LHCN-M2 (cell line): ENCODE measurements at regions not wholly inside any gene's neighbourhood (a gene's known extent, or its start where the extent isn't known, plus 50 kb on each side); places are given as distances from the start of the nearest gene placed in this dataset.
"Not testable (repeated sequence)": the region's sequence is repeated elsewhere in the genome, so short reads cannot be mapped to it uniquely, and the experiment has no call there.

ENCODE experiments used
- DNase-seq: peaks from one replicate; pipeline ENCODE4 v3.0.0-alpha.2; 2012; ENCODE audit warnings: low read depth

DNA sequence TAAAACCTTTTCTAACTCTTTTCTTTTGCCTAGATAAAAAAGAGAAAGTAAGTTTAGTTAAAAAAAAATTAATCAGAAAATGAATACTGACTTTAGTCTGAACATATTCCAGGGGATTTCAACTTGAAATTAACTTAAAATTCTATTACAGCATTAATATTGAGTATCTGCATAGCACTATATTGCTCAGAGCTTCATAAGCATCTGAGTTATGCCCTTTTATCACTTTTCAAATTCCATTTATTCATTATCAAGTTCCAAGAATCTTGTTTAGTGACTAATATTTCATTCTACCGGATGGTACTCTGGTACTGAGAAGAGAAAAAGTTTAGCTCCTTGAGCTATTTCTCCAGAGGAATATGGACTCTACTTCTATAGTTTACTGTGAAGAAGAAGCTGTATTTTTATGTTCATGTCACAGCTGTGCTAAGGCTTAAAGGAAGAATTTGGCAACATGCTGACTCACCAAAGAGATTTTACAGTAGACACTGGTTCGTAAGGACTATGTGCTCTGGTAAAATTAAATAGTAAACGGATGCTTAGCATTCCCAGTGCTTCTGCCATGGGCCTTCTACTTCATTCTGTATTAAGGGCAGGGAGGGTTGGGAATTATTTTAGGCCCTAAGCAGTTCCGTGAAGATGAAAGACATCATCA is 285.2 kb upstream of the SEMA6A start:
- DNase-seq = no peak

DNA sequence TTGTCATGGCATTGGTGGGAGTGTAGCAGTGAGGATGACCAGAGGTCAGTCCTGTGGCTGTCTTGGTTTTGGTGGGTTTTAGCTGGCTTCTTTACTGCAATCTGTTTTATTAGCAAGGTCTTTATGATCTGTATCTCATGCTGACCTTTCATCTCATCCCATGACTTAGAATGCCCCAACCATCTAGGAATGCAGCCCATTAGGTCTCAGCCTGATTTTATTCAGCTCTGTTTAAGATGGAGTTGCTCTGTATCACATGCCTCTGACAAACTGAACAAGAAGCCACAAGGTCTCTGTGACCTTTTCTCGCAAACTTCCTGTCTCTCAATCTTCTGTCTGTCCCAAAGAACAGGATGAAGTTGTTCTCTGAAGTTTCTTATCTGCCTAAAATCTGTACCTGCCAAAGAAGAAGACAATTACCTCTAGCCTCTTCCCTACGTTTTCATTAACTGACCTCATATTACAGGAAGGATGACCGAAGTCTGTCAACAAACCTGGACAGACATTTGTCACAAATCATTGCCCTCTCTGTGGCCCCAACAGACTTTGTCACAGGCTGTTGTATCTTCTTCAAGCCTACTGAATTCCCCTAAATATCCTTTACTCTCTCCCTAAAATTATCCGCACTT is 284.2 kb upstream of the SEMA6A start:
- DNase-seq = no peak

DNA sequence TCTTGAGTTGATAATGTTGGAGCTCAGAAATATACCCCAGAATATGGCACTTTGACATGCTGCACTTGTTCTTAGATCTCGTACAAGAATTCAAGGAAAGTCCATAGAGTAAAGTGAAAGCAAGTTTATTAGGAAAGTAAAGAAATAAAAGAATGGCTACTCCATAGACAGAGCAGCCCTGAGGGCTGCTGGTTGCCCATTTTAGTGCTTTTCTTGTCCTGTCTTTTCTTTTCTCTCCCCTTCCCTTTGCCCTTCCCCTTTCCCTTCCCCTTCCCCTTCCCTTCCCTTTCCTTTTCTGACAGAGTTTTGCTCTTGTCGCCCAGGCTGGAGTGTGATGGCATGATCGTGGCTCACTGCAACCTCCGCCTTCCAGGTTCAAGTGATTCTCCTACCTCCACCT is 283.4 kb upstream of the SEMA6A start:
- not testable (repeated sequence) for DNase-seq

DNA sequence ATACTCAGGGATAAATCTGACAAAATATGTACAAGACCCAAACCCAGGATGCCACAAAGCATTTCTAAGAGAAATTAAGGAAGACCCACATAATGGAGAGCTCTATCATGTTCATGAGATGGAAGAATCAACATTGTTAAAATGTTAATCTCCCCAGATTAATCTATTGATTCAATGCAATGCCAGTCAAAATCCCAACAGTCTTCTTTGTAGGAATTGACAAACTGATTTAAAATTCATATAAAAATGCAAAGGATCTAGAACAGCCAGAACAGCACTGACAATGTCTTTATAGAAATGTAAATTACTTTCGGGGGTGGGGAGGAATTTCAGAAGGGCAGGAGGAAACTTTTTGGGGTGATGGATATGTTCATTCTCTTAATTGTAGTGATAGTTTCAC is 281.6 kb upstream of the SEMA6A start:
- no peak for DNase-seq

DNA sequence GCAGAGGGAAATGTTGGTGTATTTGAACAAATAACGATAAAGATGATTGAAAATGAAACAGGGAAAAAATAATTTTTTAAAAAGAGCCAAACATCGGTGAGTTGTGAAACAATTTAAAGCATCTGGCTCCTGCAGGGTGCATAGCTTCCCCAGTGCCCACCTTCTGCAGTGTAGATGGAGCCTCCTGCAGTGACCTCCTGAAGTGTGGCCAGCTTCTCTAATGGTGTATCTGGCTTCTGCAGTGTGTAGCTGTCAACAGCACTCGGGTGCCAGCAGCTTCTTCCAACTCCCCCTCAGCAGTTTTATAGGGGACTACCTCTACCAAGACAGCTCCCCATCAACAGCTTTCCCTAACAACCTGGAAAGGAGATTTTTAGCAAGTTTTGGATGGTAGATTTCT is 279.4 kb upstream of the SEMA6A start:
- DNase-seq = no peak

DNA sequence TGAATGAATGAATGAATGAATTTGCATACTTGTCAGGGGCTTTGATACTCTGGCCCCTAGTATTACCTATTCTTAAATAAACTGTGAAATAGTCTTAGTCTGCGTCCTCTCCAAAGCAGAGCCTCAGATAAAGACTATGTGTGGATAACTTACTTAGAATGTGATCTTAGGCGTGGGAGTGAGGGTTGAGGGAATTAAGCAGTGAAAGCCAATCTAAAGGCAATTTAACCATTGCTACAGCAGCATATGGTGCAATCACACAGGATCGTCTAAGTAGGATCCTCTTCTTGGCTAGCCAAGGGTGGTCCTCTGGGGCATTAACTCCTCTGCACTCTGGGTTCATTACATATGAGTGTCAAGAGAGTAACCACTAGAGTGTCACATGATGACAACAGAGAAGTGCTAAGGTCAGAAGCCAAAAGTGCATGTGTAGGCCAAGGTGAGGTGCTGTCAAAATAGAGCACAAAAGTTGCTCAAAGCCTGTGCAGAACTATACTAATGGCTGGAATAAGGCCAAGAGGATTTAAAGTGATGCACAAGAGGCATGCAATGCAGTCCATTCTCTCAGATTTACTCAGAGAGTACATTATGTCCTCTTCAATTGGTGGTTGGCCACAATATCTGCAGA is 274.4 kb upstream of the SEMA6A start:
- DNase-seq = no peak

DNA sequence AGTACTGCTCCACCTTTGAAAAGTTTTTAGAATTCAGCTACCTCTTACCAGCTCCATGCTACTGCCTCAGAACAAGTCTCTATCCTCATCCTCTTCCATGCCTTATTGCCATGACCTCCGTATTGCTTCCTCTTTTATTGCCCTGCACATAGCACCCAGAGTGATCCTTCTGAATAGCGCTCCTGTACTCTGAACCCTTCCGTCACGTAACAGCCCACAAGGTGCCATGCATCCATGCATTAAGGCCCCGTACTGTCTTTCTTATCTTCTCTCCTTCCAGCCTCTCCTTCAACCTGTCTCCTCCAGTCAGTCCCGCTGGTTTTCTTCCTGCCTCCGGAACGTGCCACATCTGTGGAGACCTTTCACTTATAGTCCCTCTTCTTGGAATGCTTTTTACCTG is 273.3 kb upstream of the SEMA6A start:
- no peak for DNase-seq

DNA sequence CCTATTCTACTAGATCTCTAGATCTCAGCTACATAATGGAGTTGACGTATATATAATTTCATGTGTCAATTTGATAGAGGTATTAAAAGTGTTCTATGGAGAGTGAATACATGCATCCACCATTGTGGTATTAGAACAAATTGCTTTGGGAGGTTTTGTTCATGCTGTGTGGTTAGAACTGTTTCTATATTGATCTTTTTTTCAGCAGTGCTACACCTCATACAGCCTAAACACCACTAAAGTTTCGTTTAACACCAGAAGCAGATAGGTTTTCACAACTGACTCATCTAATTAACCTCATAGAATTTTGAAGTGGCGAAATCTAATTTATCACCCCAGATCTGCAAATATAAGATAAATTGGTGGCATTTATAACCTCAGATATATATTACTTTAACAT is 269.4 kb upstream of the SEMA6A start:
- DNase-seq = no peak

DNA sequence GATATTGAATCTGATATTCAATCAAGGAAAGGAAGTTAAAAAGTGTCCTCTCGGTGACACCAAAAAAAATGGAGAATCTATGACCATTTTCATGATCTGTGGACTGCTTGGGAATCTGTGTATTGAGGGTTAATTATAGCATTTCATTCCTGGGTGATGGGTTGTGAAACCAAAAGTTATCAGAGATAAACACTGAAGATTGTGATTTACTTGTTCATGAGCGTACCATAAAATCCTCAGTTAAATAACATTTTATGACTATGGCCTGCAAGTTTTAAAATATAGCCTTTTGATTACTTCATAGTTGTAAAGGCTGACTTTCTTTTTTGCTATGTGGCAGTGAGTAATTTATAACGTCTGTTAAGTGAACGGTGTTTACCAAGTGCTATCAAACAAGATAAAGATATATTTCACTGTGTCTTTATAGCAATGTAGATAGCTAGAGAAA is 267.9 kb upstream of the SEMA6A start:
- no peak for DNase-seq

DNA sequence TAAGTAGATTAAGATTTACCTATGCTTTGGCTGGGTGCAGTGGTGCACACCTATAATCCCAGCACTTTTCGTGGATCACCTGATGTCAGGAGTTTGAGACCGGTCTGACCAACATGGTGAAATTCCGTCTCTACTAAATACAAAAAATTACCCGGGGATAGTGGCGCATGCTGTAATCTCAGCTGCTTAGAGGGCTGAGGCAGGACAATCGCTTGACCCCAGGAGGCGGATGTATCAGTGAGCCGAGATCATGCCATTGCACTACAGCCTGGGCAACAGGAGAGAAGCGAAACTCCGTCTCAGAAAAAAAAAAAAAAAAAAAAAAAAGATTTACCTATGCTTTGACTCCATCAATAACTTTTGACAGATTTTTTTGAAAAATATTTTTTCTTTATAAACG is 267.1 kb upstream of the SEMA6A start:
- no peak for DNase-seq

DNA sequence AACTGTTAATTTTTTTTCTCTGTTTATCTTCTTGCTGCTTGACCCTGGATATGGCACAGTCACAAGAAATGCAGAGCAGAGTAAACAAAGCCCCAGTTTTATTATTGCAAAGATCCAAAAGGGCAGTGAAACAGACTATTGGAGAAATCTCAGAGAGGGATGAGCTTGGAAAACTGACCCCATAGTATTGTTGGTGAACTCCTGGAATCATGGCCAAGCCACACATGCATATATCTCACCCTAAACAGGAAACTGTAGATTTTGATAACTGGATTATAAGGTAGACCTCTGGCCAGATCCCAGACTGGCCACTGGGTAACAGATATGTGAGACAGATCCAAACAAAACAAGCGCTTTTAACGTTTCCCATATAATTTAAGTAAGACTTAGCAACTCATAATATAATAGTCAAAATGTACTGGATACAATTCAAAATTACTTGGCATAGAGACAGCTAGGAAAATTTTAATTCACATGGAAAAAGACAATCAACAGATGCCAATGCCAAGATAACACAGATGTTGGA is 263.5 kb upstream of the SEMA6A start:
- DNase-seq = no peak

DNA sequence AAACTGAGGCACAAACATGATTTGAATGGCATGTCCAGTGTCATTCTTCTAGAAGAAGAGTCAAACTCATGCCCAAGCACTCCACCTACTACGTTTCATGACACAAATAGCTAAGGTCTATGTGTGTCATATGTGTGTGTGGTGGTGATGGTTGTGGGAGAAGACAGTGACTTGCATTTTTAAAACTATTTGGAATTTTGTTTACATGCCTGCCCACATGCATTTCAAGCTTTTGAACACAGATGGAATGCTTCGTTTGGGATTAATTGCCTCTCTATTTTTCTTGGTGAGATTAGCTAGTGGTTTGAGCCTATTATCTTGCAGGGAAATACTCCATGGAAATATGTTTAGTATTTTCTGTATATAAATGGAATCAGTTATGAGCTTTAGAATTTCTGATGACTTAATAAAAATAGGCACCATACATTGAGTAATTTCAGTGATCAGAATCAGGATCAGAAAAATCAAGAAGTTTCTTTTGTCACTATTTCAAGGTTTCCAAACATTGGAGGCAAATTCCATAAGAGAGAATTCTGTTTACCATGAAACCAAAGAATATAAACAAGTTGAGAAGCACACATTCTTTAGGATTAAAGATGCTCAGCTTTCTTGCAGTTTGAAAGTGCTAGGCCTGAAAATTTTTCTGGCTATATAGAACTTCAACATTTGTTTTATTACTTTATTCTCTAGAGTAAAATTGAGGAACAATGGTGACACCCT is 260.3 kb upstream of the SEMA6A start:
- DNase-seq = no peak

DNA sequence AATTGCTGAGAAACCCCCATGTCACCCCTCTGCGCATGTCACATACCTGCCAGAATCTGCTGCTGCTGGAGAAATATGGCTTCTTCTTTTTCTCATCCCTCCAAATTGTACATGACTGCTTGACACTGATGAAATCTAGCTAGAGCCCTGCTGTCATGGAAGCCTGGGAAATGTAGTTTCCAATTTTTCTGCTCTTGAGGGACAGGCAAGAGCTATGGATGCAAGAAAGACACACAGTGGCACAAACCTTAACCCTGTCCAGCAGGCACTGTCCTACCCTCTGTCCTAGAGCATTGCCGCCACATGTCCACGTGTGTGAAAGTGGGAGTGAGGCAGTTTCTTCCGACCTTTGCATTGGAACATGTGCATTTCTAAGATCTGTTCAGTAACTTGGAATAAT is 255.5 kb upstream of the SEMA6A start:
- no peak for DNase-seq

DNA sequence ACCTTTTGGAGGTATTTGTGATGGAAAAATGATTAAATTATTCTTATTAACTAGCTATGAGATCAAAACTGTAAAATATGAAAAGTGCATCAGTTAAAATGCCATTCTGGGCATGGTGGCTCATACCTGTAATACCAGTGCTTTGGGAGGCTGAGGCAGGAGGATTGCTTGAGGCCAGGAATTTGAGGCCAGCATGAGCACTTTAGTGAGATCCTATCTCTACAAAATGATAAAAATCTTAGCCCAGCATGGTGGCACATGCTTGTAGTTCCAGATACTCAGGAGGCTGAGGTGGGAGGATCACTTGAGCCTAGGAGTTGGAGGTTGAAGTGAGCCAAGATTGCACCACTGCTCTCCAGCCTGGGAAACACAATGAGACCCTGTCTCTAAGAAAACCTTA is 252.5 kb upstream of the SEMA6A start:
- DNase-seq = no peak

DNA sequence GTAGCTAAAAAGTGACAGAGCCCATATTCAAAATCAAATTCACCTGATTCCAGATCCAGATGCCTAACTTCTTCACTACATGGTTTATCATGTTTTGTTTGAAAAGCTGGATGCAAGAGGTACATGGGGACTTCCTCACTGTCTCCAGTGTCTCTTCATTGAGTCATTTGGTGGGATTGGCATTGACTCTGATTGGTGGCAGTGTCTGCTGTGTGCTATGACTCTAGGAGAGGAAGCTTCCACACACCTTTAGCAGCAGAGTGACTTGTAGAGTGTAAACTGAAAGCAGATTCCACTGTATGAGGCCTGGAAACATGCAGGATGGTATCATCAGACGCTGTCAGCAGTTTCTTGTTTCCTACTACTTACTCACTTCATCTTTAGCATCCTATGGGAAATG is 250.9 kb upstream of the SEMA6A start:
- no peak for DNase-seq

DNA sequence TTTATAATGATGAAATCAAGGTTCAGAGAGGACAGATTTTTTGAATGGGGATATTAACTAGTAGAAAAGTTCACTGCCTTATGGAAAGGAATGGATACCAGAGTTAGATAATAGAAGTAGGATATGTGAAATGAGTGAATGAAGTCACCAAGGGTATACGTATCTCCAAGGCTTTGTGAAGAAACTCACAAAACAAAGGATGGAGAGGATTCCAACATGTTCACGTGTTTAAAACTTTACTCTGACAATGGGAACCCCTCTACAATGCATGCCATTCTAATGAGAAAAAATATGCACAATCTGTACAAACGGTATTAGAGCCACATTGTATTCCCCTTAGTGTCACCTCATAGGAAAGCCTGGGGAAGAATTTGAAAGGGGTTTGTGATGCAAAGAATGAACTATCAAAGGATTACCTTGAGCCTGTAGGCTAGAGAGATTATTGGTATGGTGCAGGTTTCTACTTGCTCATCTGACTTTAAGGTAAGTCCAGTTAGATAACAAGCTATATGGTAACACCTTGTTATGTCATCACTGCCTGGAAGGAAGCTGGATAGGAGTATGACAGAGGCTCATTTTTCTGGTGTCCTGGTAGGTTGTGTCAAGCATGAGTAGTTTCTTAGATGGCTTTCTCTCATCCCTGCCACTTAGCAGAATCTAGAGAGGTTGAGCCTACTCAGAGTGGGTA is 250.3 kb upstream of the SEMA6A start:
- no peak for DNase-seq

DNA sequence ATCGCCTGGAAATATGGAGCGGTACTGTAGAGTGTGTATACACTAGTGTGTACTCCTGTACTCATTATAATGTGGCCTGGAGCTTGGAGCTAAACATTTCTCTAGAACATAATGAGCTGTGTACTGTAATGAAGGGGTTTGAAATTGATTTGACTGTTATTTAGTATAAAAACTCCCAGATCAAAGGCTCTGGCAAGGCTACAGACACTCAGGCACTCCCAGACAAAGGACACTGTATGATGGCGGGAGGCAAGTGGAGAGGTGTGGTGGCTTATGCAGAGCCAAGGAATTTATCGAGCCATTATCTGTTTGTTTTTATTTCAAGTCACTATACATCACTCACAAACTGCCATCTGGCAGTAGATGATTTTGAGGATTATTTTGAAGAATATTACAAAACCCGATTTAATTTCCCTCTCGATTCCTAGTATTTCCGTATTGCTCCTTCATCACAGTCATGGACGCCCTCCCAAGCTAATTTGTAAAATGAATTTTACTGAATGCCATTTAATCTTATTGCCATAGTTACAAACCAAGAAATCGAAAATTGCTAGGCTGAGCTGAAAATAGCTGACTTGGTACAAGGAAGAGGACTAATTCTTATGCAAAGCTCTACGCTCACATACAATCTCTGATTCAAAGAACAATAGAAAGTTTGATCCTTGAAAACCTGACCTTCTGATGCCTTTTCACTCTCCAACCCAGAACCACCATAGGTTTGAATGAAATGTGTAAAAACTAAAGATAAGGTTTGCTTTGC is 240.2 kb upstream of the SEMA6A start:
- DNase-seq = no peak

DNA sequence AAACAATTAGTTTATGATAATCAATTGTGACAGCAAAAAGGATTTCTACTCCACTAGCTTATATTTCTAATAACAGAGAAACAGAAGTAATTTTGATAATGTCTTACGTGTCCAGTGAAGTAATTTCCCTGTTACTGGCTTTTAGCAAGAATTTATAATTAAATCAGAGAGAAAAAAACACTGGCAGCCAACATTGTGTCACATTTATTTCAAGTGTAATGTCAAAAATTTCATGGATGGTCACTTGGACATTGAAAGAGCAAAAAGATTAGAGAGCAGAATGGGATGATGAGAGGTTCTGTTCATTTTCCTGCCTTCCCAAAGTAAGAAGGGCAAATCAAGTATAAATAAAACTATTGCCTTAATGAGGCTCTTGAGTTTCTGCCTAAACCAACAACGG is 239.3 kb upstream of the SEMA6A start:
- no peak for DNase-seq

DNA sequence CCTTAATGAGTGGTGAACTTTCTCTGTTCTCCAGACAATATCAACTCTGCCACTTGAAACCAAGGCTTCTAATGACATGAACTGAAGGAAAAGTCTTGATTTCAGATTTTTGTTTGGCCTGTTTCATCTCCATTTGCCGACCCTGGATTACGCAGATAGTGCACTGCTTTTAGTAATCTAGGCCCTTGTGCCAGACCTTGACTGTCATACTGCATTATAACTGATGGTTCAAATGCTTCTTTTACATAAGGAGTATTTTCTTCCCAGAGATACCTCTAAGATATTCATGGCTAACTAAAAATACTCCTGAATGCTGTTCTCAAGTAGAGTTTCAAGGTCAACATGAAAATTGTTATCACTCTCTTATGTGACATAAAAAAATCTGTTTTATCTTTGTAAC is 238.7 kb upstream of the SEMA6A start:
- no peak for DNase-seq

DNA sequence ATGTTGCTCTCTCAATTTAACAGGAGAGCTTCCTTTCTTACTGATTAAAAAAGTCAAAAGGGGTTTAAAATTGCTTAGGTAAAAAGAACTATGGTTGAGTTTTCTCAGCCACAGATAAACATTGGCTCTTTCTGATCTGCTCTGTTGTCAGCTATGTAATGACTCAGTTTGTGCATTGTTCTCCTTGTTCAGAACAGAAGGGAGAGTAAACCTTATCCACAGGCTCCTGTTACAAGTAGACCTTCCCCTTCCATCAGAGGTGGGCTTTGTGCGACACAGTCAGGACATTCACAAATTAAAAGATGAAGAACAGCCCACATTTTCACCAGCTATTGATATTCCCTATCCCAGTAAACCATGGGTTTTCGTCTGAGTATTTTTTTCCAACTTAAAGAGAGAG is 236.3 kb upstream of the SEMA6A start:
- no peak for DNase-seq

DNA sequence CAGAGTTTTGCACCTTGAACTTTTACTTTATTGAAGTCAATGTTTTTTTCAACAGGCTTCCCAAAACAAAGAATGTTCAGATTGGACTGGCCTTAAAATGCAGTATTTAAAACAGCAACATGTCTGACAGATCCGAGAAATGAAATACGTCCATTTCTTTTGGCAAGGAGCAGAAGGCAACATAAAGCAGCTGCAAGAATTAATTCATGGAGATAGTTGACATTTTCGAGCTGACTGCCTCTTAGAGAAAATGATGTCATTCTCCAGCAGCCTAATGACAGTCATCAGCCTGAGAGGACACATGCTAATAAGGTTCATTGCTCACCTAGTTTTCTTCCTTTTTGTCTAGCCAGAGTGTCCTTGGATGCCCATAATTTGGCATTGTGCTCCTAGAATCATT is 232.2 kb upstream of the SEMA6A start:
- no peak for DNase-seq
